ENCODE measurements at regions not wholly inside any gene's neighbourhood (a gene's known extent, or its start where the extent isn't known, plus 50 kb on each side); places are given as distances from the start of the nearest gene placed in this dataset.

DNA sequence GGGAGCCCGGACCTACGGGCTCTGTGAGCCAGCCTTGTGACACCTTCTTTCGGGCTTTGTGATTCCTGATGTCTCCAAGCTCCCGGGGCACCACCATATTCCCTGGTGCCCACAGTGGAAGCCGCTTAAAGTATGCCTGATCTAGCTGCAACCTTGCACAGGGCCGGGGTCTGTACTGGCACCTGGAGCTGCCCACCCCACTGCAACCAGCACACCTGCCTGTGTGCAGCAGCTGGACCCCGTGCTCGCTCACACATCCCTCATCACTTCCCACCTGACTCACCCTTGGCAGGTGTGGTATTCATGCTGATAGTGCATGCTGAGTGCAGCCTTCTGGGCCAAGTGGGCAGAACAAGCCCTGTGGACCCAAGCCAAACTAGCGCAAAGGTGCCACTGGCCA lies 1981.1 kb upstream of the PCDH20 start:
- no peak for DNase-seq
- Histone ChIP-seq H3K27ac (ENCODE audit: low read length) (no peak overlapping the region), H3K36me3 (ENCODE audit: control insufficient read depth, insufficient read depth, low read length) (no peaks in the 10 kb centered on the region), H3K9me3 (ENCODE audit: control insufficient read depth, low read depth, low read length) (no peaks in the 10 kb centered on the region), H3K4me1 (ENCODE audit: control insufficient read depth, insufficient read depth, low read length) (no peaks in the 10 kb centered on the region), H3K27me3 (ENCODE audit: control insufficient read depth, insufficient read depth, low read length) (no peaks in the 10 kb centered on the region), H3K4me3 (ENCODE audit: low read length) (no peak overlapping the region)
- no CpG with 5 or more reads among the region's 9 CpGs for WGBS (ENCODE audit: insufficient coverage, low lambda C conversion rate)

GRCh38 chr13:63393112-63393511 lies 1977.5 kb upstream of the PCDH20 start:
- no peaks in the 10 kb centered on the region for H3K9me3 ChIP-seq (ENCODE audit: control insufficient read depth, low read depth, low read length)
- H3K27ac ChIP-seq (ENCODE audit: low read length), result no peak overlapping the region
- DNase-seq, result no peak
- H3K4me1 ChIP-seq (ENCODE audit: control insufficient read depth, insufficient read depth, low read length), result no peaks in the 10 kb centered on the region
- WGBS (ENCODE audit: insufficient coverage, low lambda C conversion rate), result 93% methylated on average over 3 of the region's 3 CpGs
- no peaks in the 10 kb centered on the region for H3K27me3 ChIP-seq (ENCODE audit: control insufficient read depth, insufficient read depth, low read length)
- no peak overlapping the region for H3K4me3 ChIP-seq (ENCODE audit: low read length)
- no peaks in the 10 kb centered on the region for H3K36me3 ChIP-seq (ENCODE audit: control insufficient read depth, insufficient read depth, low read length)

DNA sequence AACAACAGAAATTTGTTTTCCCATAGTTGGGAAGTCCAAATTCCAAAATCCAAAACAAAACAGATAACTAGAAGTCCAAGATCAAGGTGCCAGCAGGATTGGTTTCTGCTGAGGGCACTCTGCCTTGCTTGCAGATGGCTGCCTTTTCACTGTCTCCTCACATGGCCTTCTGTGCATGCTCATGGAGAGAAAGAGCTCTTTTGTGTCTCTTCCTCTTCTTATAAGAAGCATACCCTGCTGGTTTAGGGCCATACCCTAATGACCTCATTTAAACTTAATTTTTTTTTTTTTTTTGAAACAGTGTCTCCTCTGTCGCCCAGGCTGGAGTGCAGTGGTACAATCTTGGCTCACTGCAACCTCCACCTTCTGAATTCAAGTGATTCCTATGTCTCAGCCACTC lies 1974.1 kb upstream of the PCDH20 start:
- Histone ChIP-seq H3K27ac (ENCODE audit: low read length) (no peak overlapping the region), H3K9me3 (ENCODE audit: control insufficient read depth, low read depth, low read length) (no peaks in the 10 kb centered on the region), H3K4me3 (ENCODE audit: low read length) (no peak overlapping the region), H3K27me3 (ENCODE audit: control insufficient read depth, insufficient read depth, low read length) (no peaks in the 10 kb centered on the region), H3K4me1 (ENCODE audit: control insufficient read depth, insufficient read depth, low read length) (no peaks in the 10 kb centered on the region), H3K36me3 (ENCODE audit: control insufficient read depth, insufficient read depth, low read length) (no peaks in the 10 kb centered on the region)
- no peak for DNase-seq
- WGBS (ENCODE audit: insufficient coverage, low lambda C conversion rate), result no CpG with 5 or more reads among the region's 1 CpG

DNA sequence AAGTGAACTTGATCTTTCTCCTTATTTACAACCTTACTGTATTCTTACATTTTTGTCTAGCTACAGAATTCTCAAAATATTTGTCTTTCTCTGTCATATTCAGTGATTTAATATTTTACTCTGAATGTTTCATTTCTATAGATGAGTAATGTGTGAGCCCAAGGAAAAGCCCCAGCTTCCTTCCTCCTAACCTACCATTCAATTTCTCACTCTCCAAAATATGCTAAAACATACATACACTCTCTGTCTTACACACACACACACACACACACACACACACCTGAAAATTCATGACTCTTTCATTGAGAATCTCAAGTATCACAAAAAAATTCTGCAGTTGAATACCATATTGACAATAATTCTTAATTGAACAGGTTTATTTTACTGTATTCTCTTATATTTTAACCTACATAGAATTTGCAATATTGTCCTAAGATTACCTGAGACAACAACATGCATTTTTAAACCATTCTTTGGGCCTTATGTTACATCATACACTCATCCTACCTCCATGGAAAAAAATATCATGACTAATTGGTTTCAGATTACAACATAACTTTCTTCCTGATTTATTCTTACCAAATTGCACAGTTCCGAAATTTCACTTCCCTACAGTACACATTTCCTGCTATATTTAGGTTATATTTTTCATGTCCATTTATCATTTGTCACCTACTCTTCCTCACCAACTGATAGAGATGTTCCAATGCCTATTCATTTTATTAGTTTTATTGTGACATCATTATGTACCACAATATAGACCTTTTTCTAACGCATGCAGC lies 1965.6 kb upstream of the PCDH20 start:
- no peaks in the 10 kb centered on the region for H3K36me3 ChIP-seq (ENCODE audit: control insufficient read depth, insufficient read depth, low read length)
- no peaks in the 10 kb centered on the region for H3K9me3 ChIP-seq (ENCODE audit: control insufficient read depth, low read depth, low read length)
- no peak for DNase-seq
- no peak overlapping the region for H3K4me3 ChIP-seq (ENCODE audit: low read length)
- H3K27me3 ChIP-seq (ENCODE audit: control insufficient read depth, insufficient read depth, low read length), result no peaks in the 10 kb centered on the region
- H3K27ac ChIP-seq (ENCODE audit: low read length), result no peak overlapping the region
- WGBS (ENCODE audit: insufficient coverage, low lambda C conversion rate), result 88% methylated on average over 1 of the region's 2 CpGs
- no peaks in the 10 kb centered on the region for H3K4me1 ChIP-seq (ENCODE audit: control insufficient read depth, insufficient read depth, low read length)

DNA sequence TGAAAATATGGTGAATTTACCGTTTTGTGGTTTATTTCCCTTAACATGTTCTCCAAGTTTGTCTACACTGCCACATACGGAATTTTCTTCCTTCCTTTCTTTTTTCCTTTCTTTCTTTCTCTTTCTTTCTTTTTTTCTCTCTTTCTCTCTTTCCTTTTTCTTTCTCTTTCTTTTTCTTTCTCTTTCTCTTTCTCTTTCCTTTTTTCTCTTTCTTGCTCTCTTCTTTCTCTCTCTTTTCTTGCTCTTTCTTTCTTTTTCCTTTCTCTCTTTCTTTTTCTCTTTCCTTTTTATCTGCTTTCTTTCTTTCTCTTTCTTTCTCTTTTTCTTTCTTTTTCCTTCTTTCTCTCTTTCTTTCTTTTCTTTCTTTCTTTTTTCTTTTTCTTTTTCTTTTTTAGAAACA lies 1962.3 kb upstream of the PCDH20 start:
- WGBS (ENCODE audit: insufficient coverage, low lambda C conversion rate), result 80% methylated on average over 2 of the region's 2 CpGs
- Histone ChIP-seq H3K27me3 (ENCODE audit: control insufficient read depth, insufficient read depth, low read length) (no peaks in the 10 kb centered on the region), H3K4me3 (ENCODE audit: low read length) (no peak overlapping the region), H3K4me1 (ENCODE audit: control insufficient read depth, insufficient read depth, low read length) (no peaks in the 10 kb centered on the region), H3K36me3 (ENCODE audit: control insufficient read depth, insufficient read depth, low read length) (no peaks in the 10 kb centered on the region), H3K9me3 (ENCODE audit: control insufficient read depth, low read depth, low read length) (no peaks in the 10 kb centered on the region), H3K27ac (ENCODE audit: low read length) (no peak overlapping the region)
- DNase-seq, result no peak

- H3K4me1 ChIP-seq (ENCODE audit: control insufficient read depth, insufficient read depth, low read length), result no peaks in the 10 kb centered on the region
- no peak overlapping the region for H3K27ac ChIP-seq (ENCODE audit: low read length)
- DNase-seq, result no peak
- H3K27me3 ChIP-seq (ENCODE audit: control insufficient read depth, insufficient read depth, low read length), result no peaks in the 10 kb centered on the region
- no peak overlapping the region for H3K4me3 ChIP-seq (ENCODE audit: low read length)
- no peaks in the 10 kb centered on the region for H3K9me3 ChIP-seq (ENCODE audit: control insufficient read depth, low read depth, low read length)
- WGBS (ENCODE audit: insufficient coverage, low lambda C conversion rate), result 67% methylated on average over 1 of the region's 1 CpG
- no peaks in the 10 kb centered on the region for H3K36me3 ChIP-seq (ENCODE audit: control insufficient read depth, insufficient read depth, low read length)
Observed at GRCh38 chr13:63370101-63370500, 1954.5 kb upstream of the PCDH20 start.

- WGBS (ENCODE audit: insufficient coverage, low lambda C conversion rate), result no CpG with 5 or more reads among the region's 3 CpGs
- Histone ChIP-seq H3K9me3 (ENCODE audit: control insufficient read depth, low read depth, low read length) (no peaks in the 10 kb centered on the region), H3K4me3 (ENCODE audit: low read length) (no peak overlapping the region), H3K4me1 (ENCODE audit: control insufficient read depth, insufficient read depth, low read length) (no peaks in the 10 kb centered on the region), H3K27me3 (ENCODE audit: control insufficient read depth, insufficient read depth, low read length) (no peaks in the 10 kb centered on the region), H3K27ac (ENCODE audit: low read length) (no peak overlapping the region), H3K36me3 (ENCODE audit: control insufficient read depth, insufficient read depth, low read length) (no peaks in the 10 kb centered on the region)
- no peak for DNase-seq
Observed at GRCh38 chr13:63367522-63368198, 1952.0 kb upstream of the PCDH20 start.

DNA sequence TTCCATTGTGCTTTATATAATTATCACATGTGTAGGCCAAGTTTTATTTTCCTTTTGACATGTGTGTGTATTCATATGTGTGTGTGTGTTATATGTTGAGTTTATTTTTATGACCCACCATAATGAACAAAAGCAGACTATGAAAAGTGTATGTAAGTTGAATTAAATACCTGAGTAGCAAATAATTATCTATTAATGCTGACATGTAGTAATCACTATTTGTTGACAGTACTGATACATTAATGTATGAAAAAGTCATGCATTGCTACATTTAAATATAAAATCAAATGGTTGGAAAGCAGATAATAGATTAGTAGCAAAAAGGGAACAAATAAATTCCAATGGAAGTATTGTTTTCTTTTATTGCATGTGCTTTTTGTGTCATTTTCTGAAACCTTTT lies 1948.5 kb upstream of the PCDH20 start:
- Histone ChIP-seq H3K4me3 (ENCODE audit: low read length) (no peak overlapping the region), H3K9me3 (ENCODE audit: control insufficient read depth, low read depth, low read length) (no peaks in the 10 kb centered on the region), H3K36me3 (ENCODE audit: control insufficient read depth, insufficient read depth, low read length) (no peaks in the 10 kb centered on the region), H3K4me1 (ENCODE audit: control insufficient read depth, insufficient read depth, low read length) (no peaks in the 10 kb centered on the region), H3K27ac (ENCODE audit: low read length) (no peak overlapping the region), H3K27me3 (ENCODE audit: control insufficient read depth, insufficient read depth, low read length) (no peaks in the 10 kb centered on the region)
- no peak for DNase-seq

GRCh38 chr13:63351533-63351932 lies 1935.9 kb upstream of the PCDH20 start:
- 80% methylated on average over 1 of the region's 2 CpGs for WGBS (ENCODE audit: insufficient coverage, low lambda C conversion rate)
- Histone ChIP-seq H3K36me3 (ENCODE audit: control insufficient read depth, insufficient read depth, low read length) (no peaks in the 10 kb centered on the region), H3K27me3 (ENCODE audit: control insufficient read depth, insufficient read depth, low read length) (no peaks in the 10 kb centered on the region), H3K4me3 (ENCODE audit: low read length) (no peak overlapping the region), H3K9me3 (ENCODE audit: control insufficient read depth, low read depth, low read length) (no peaks in the 10 kb centered on the region), H3K4me1 (ENCODE audit: control insufficient read depth, insufficient read depth, low read length) (no peaks in the 10 kb centered on the region), H3K27ac (ENCODE audit: low read length) (no peak overlapping the region)
- no peak for DNase-seq

- H3K27ac ChIP-seq (ENCODE audit: low read length), result no peak overlapping the region
- H3K27me3 ChIP-seq (ENCODE audit: control insufficient read depth, insufficient read depth, low read length), result no peaks in the 10 kb centered on the region
- H3K36me3 ChIP-seq (ENCODE audit: control insufficient read depth, insufficient read depth, low read length), result no peaks in the 10 kb centered on the region
- WGBS (ENCODE audit: insufficient coverage, low lambda C conversion rate), result no CpG with 5 or more reads among the region's 2 CpGs
- H3K4me3 ChIP-seq (ENCODE audit: low read length), result no peak overlapping the region
- H3K4me1 ChIP-seq (ENCODE audit: control insufficient read depth, insufficient read depth, low read length), result no peaks in the 10 kb centered on the region
- no peak for DNase-seq
- no peaks in the 10 kb centered on the region for H3K9me3 ChIP-seq (ENCODE audit: control insufficient read depth, low read depth, low read length)
Observed at GRCh38 chr13:63351081-63351480, 1935.4 kb upstream of the PCDH20 start.

- Histone ChIP-seq H3K4me1 (ENCODE audit: control insufficient read depth, insufficient read depth, low read length) (no peaks in the 10 kb centered on the region), H3K27ac (ENCODE audit: low read length) (no peak overlapping the region), H3K4me3 (ENCODE audit: low read length) (no peak overlapping the region), H3K36me3 (ENCODE audit: control insufficient read depth, insufficient read depth, low read length) (no peaks in the 10 kb centered on the region), H3K9me3 (ENCODE audit: control insufficient read depth, low read depth, low read length) (no peaks in the 10 kb centered on the region), H3K27me3 (ENCODE audit: control insufficient read depth, insufficient read depth, low read length) (no peaks in the 10 kb centered on the region)
- no peak for DNase-seq
Observed at GRCh38 chr13:63345835-63346234, 1930.2 kb upstream of the PCDH20 start.
